ENCODE measurements at regions not wholly inside any gene's neighbourhood (a gene's known extent, or its start where the extent isn't known, plus 50 kb on each side); places are given as distances from the start of the nearest gene placed in this dataset.

DNA sequence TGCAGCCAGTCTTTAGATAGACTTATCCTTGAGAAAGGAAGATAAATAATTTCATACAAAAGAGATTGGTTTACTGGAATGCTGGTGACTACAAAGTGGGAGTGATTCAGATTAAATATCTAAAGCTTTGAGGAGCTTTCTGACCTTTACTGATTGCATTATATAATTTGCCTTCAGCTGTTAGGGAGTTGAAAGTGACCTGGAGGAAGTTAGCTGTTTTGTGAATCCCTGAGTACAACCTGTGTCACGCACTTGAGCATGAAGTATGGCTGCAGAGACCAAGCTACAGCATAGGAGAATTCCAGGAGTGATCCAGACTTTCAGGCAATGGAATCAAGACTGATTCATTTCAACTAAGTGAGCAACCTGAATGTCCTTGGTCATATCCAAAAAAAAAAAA, 1848.3 kb upstream of the RAG2 start:
- no peak for TF ChIP-seq POLR2A (IDR thresholded peaks at IDR 0.05)
- TF ChIP-seq, protein P1, sequence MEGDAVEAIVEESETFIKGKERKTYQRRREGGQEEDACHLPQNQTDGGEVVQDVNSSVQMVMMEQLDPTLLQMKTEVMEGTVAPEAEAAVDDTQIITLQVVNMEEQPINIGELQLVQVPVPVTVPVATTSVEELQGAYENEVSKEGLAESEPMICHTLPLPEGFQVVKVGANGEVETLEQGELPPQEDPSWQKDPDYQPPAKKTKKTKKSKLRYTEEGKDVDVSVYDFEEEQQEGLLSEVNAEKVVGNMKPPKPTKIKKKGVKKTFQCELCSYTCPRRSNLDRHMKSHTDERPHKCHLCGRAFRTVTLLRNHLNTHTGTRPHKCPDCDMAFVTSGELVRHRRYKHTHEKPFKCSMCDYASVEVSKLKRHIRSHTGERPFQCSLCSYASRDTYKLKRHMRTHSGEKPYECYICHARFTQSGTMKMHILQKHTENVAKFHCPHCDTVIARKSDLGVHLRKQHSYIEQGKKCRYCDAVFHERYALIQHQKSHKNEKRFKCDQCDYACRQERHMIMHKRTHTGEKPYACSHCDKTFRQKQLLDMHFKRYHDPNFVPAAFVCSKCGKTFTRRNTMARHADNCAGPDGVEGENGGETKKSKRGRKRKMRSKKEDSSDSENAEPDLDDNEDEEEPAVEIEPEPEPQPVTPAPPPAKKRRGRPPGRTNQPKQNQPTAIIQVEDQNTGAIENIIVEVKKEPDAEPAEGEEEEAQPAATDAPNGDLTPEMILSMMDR (IDR thresholded peaks at IDR 0.05) = no peak

Measured in ovary (tissue), 3 donors.